HEK293T (cell line): ENCODE measurements at regions not wholly inside any gene's neighbourhood (a gene's known extent, or its start where the extent isn't known, plus 50 kb on each side); places are given as distances from the start of the nearest gene placed in this dataset.

ENCODE experiments used
- ARNT ChIP-seq: fragments of 450-650 bp; IDR thresholded peaks from 2 replicates; pipeline ENCODE4 v1.6.1; 2017; ENCODE audit warnings: mild to moderate bottlenecking
- BHLHE40 ChIP-seq: fragments of 450-650 bp; IDR thresholded peaks from 2 replicates; pipeline ENCODE4 v1.6.1; 2016; ENCODE audit warnings: mild to moderate bottlenecking, moderate library complexity, borderline replicate concordance
- FOXA1 ChIP-seq: fragments of 450-650 bp; IDR thresholded peaks from 2 replicates; pipeline ENCODE4 v1.6.1; 2016; ENCODE audit warnings: mild to moderate bottlenecking
- FOXK2 ChIP-seq: fragments of 450-650 bp; IDR thresholded peaks from 2 replicates; pipeline ENCODE4 v1.6.1; 2016; ENCODE audit warnings: mild to moderate bottlenecking
- HDGF ChIP-seq: fragments of 450-650 bp; IDR thresholded peaks from 2 replicates; pipeline ENCODE4 v1.6.1; 2017; ENCODE audit warnings: antibody characterized with exemption, borderline replicate concordance
- SP1 ChIP-seq: fragments of 450-650 bp; IDR thresholded peaks from 2 replicates; pipeline ENCODE4 v1.6.1; 2017

GRCh38 chr15:98160236-98160635, 199.7 kb downstream of the ARRDC4 start:
- TF ChIP-seq SP1: no peak
- no peak for TF ChIP-seq HDGF
- no peak for TF ChIP-seq BHLHE40
- TF ChIP-seq FOXA1: no peak
- no peak for TF ChIP-seq ARNT
- TF ChIP-seq FOXK2: no peak
